ENCODE measurements at regions not wholly inside any gene's neighbourhood (a gene's known extent, or its start where the extent isn't known, plus 50 kb on each side); places are given as distances from the start of the nearest gene placed in this dataset.
A peak's percentile ranks its signal among the peaks of the same experiment; 100 is the strongest.
"Not testable (repeated sequence)": the region's sequence is repeated elsewhere in the genome, so short reads cannot be mapped to it uniquely, and the experiment has no call there.

DNA sequence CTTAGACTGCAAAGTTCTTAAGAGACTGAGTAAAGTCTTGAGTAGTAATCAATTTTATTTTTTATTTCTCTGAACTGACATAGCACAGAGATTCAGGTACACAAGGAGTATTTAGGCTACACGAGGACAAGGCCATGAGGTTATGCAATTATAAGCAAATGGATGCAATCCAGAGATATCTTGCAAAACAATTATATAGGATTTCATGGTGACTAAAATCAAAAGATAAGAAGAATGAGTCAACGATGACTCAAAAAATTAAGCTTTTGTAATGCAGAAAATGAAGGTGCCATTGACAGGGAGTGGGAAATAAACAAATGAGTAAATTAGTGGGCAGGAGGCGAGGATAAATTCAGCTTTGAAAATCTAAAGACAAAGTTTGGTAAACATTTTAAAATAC is 66.7 kb upstream of the MYO3A start:
- 38 to 47% methylated on average over 3 of the region's 3 CpGs for WGBS, 2 donors
- Histone ChIP-seq H3K27me3 (no peaks in the 10 kb centered on the region), H3K36me3 (no peaks in the 10 kb centered on the region), H3K4me1 (no peaks in the 10 kb centered on the region), H3K4me3 (no peak overlapping the region), H3K9me3 (no peaks in the 10 kb centered on the region), H3K27ac (no peak overlapping the region)
- intact Hi-C loops (cut with DNase I): no loop called here
- TF ChIP-seq, protein P1, sequence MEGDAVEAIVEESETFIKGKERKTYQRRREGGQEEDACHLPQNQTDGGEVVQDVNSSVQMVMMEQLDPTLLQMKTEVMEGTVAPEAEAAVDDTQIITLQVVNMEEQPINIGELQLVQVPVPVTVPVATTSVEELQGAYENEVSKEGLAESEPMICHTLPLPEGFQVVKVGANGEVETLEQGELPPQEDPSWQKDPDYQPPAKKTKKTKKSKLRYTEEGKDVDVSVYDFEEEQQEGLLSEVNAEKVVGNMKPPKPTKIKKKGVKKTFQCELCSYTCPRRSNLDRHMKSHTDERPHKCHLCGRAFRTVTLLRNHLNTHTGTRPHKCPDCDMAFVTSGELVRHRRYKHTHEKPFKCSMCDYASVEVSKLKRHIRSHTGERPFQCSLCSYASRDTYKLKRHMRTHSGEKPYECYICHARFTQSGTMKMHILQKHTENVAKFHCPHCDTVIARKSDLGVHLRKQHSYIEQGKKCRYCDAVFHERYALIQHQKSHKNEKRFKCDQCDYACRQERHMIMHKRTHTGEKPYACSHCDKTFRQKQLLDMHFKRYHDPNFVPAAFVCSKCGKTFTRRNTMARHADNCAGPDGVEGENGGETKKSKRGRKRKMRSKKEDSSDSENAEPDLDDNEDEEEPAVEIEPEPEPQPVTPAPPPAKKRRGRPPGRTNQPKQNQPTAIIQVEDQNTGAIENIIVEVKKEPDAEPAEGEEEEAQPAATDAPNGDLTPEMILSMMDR (IDR thresholded peaks at IDR 0.05): no peak
- TF ChIP-seq POLR2A (IDR thresholded peaks at IDR 0.05): no peak
- no peak for DNase-seq

DNA sequence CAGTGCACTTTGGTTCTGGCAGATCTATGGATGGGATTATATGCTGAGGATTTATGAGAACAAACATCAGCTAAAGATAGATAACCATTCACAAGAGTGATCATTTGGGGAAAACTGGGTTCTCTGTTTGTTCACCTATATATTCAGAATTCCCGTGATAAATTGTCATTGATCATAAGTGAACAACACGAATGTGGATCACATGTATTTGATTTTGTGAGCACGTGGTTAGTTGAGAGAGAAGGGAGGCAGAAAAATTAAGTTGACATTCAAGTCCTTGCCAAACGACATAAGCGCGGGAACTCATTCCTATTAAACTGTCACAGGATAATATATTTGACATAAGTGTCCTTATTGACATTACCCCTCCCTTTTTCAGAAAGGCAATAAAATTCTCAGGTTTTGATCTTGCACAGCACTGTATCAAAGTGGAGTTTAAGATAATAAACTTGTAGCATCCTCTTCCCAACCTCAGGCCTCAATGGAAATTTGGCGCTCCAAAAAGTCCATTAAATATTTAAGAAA is 64.9 kb upstream of the MYO3A start:
- intact Hi-C loops (cut with DNase I): no loop called here
- TF ChIP-seq, protein P1 (IDR thresholded peaks at IDR 0.05): no peak
- no peak for TF ChIP-seq POLR2A (IDR thresholded peaks at IDR 0.05)
- WGBS, 2 donors: 69 to 71% methylated on average over 7 of the region's 7 CpGs

DNA sequence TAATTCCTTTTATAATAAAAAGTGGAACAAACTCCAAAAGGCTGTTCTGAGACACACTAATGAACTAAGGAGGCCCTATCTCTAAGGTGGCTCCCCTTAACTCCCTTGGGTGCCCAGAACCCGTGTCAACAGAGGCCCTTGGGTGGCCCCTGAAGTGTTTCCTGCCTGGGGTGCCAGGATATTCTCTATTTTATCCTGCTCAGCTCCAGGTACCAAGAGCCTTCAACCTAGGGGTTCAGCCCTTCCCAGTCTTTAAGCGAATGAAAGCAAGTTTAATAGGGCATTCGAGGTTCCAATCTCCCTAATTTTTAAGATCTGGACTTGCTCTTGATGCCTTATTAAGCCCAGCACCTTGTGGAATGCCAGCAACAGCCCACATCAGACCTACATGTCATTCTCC is 64.4 kb upstream of the MYO3A start:
- DNase-seq: no peak
- Histone ChIP-seq H3K4me3 (no peak overlapping the region), H3K27me3 (no peaks in the 10 kb centered on the region), H3K36me3 (no peaks in the 10 kb centered on the region), H3K9me3 (no peaks in the 10 kb centered on the region), H3K27ac (no peak overlapping the region), H3K4me1 (no peaks in the 10 kb centered on the region)
- 55 to 76% methylated on average over 3 of the region's 3 CpGs for WGBS, 2 donors
- TF ChIP-seq, protein P1 (IDR thresholded peaks at IDR 0.05): no peak
- TF ChIP-seq POLR2A (IDR thresholded peaks at IDR 0.05): no peak
- intact Hi-C loops (cut with DNase I): loop anchor here (10.0 kb wide), 1 partner anchor 685 kb away; no protein-coding TSS in a partner anchor

More for the DNA sequence above, 64.9 kb upstream of the MYO3A start:
- Histone ChIP-seq H3K9me3 (no peaks in the 10 kb centered on the region), H3K36me3 (no peaks in the 10 kb centered on the region), H3K27ac (no peak overlapping the region), H3K27me3 (no peaks in the 10 kb centered on the region), H3K4me1 (no peaks in the 10 kb centered on the region), H3K4me3 (no peak overlapping the region)
- DNase-seq: no peak

DNA sequence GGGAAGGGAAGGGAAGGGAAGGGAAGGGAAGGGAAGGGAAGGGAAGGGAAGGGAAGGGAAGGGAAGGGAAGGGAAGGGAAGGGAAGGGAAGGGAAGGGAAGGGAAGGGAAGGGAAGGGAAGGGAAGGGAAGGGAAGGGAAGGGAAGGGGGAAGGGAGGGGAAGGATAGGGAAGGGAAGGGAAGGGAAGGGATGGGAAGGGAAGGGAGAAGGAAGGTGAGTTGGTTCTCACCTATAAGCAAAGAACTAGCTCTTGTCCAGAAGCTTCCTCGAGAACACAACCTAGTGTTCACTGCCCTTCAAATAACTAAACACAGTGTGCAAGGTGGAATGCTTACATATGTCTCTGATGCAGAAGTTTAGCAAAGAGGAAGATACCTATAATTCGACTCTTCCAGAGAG is 59.6 kb upstream of the MYO3A start:
- 48 to 59% methylated on average over 2 of the region's 2 CpGs for WGBS, 2 donors
- intact Hi-C loops (cut with DNase I): loop anchor here (10.0 kb wide), 1 partner anchor 680 kb away; no protein-coding TSS in a partner anchor
- H3K27me3 ChIP-seq: not testable (repeated sequence)

DNA sequence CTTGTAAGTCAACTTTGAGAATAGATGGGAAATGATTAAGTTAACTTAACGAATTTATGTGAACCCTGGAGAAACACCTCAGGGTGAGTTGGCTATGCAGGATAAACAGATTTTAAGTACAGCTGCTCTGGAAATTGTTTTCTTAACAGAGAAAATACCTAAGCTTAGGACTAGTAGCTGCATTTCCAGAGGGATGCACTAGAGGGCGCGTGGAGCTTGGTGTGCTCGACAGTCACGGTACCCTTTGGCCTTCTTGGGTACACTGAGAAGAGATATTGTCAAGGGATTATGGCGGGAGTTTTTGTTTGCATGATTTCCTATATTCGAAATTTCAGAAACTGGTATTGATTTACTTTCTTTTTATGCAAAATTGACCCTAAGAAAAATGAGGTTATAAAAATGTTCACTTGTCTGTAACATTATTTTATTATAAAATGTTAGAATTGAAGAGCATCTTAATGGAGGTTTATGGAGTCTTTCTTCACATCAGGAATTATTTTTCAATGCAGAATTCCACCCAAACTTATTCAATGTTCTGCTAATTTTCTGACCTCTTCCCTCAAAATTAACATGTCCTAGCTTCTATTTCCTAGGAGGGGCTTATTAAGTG is 58.4 kb upstream of the MYO3A start:
- Histone ChIP-seq H3K4me3 (no peak overlapping the region), H3K9me3 (no peaks in the 10 kb centered on the region), H3K27me3 (no peaks in the 10 kb centered on the region), H3K4me1 (no peaks in the 10 kb centered on the region), H3K27ac (no peak overlapping the region), H3K36me3 (no peaks in the 10 kb centered on the region)
- WGBS, 2 donors: 1 to 4% methylated on average over 7 of the region's 7 CpGs
- DNase-seq: no peak
- intact Hi-C loops (cut with DNase I): loop anchor here (10.0 kb wide), 1 partner anchor 679 kb away; no protein-coding TSS in a partner anchor
- TF ChIP-seq, protein P1 (IDR thresholded peaks at IDR 0.05): peak in 5 of 6 experiments; percentile 64 to 71 (median 68)
- no peak for TF ChIP-seq POLR2A (IDR thresholded peaks at IDR 0.05)

More for the DNA sequence above, 59.6 kb upstream of the MYO3A start:
- not testable (repeated sequence) for H3K4me1 ChIP-seq, H3K27ac ChIP-seq, DNase-seq, H3K36me3 ChIP-seq, H3K9me3 ChIP-seq, H3K4me3 ChIP-seq
